ENCODE measurements at regions not wholly inside any gene's neighbourhood (a gene's known extent, or its start where the extent isn't known, plus 50 kb on each side); places are given as distances from the start of the nearest gene placed in this dataset.

GRCh38 chr11:116610190-116610589 is 162.6 kb downstream of the BUD13 start:
- no peak for TF ChIP-seq EZH2 (IDR thresholded peaks at IDR 0.05; ENCODE audit: low read length, missing control alignments)
- no peak for TF ChIP-seq CTCF (conservative IDR thresholded peaks at IDR 0.05 in 1 of 2, IDR thresholded peaks at IDR 0.05 in 1 of 2; ENCODE audit: low read depth in 1 of 2, low read length in 2 of 2)
- Histone ChIP-seq H3K27me3 (ENCODE audit: control insufficient read depth, insufficient read depth, low read length) (no peaks in the 10 kb centered on the region), H3K36me3 (ENCODE audit: control insufficient read depth, insufficient read depth, low read length) (no peaks in the 10 kb centered on the region), H3K79me2 (ENCODE audit: control insufficient read depth, insufficient read depth, low read length) (no peaks in the 10 kb centered on the region), H3K4me1 (ENCODE audit: control insufficient read depth, extremely low read depth, insufficient read depth, low read length) (no peaks in the 10 kb centered on the region), H4K20me1 (ENCODE audit: control insufficient read depth, extremely low read depth, insufficient read depth, low read length) (no peaks in the 10 kb centered on the region), H3K27ac (ENCODE audit: insufficient read depth, low read length) (no peak overlapping the region), H3K9me3 (ENCODE audit: control insufficient read depth, insufficient read depth, low read depth, low read length) (no peaks in the 10 kb centered on the region), H3K4me3 (replicated peaks in 1 of 4; ENCODE audit: control extremely low read depth in 1 of 4, insufficient read depth in 1 of 4, low read depth in 3 of 4, low read length in 4 of 4) (no peak overlapping the region), H3K9ac (ENCODE audit: insufficient read depth, low read length) (no peak overlapping the region), H3K4me2 (ENCODE audit: extremely low read depth, insufficient read depth, low read length) (no peak overlapping the region), H2AFZ (ENCODE audit: low read length) (no peak overlapping the region)
- no peak for DNase-seq (ENCODE audit: low read depth in 2 of 2)

- Histone ChIP-seq H3K9me3 (ENCODE audit: control insufficient read depth, insufficient read depth, low read depth, low read length) (no peaks in the 10 kb centered on the region), H3K27ac (ENCODE audit: insufficient read depth, low read length) (no peak overlapping the region), H3K4me3 (replicated peaks in 1 of 4; ENCODE audit: control extremely low read depth in 1 of 4, insufficient read depth in 1 of 4, low read depth in 3 of 4, low read length in 4 of 4) (no peak overlapping the region), H3K79me2 (ENCODE audit: control insufficient read depth, insufficient read depth, low read length) (no peaks in the 10 kb centered on the region), H3K27me3 (ENCODE audit: control insufficient read depth, insufficient read depth, low read length) (no peaks in the 10 kb centered on the region), H4K20me1 (ENCODE audit: control insufficient read depth, extremely low read depth, insufficient read depth, low read length) (no peaks in the 10 kb centered on the region), H3K4me2 (ENCODE audit: extremely low read depth, insufficient read depth, low read length) (no peak overlapping the region), H3K36me3 (ENCODE audit: control insufficient read depth, insufficient read depth, low read length) (no peaks in the 10 kb centered on the region), H3K4me1 (ENCODE audit: control insufficient read depth, extremely low read depth, insufficient read depth, low read length) (no peaks in the 10 kb centered on the region), H2AFZ (ENCODE audit: low read length) (no peak overlapping the region), H3K9ac (ENCODE audit: insufficient read depth, low read length) (no peak overlapping the region)
- no peak for TF ChIP-seq EZH2 (IDR thresholded peaks at IDR 0.05; ENCODE audit: low read length, missing control alignments)
- no peak for TF ChIP-seq CTCF (conservative IDR thresholded peaks at IDR 0.05 in 1 of 2, IDR thresholded peaks at IDR 0.05 in 1 of 2; ENCODE audit: low read depth in 1 of 2, low read length in 2 of 2)
- DNase-seq (ENCODE audit: low read depth in 2 of 2): no peak
These were observed 165.8 kb downstream of the BUD13 start for GRCh38 chr11:116607027-116607426.

GRCh38 chr11:116605543-116606459 is 167.0 kb downstream of the BUD13 start:
- Histone ChIP-seq H3K4me1 (ENCODE audit: control insufficient read depth, extremely low read depth, insufficient read depth, low read length) (no peaks in the 10 kb centered on the region), H3K9ac (ENCODE audit: insufficient read depth, low read length) (no peak overlapping the region), H3K4me2 (ENCODE audit: extremely low read depth, insufficient read depth, low read length) (no peak overlapping the region), H3K27me3 (ENCODE audit: control insufficient read depth, insufficient read depth, low read length) (no peaks in the 10 kb centered on the region), H4K20me1 (ENCODE audit: control insufficient read depth, extremely low read depth, insufficient read depth, low read length) (no peaks in the 10 kb centered on the region), H3K4me3 (replicated peaks in 1 of 4; ENCODE audit: control extremely low read depth in 1 of 4, insufficient read depth in 1 of 4, low read depth in 3 of 4, low read length in 4 of 4) (no peak overlapping the region), H3K9me3 (ENCODE audit: control insufficient read depth, insufficient read depth, low read depth, low read length) (no peaks in the 10 kb centered on the region), H3K36me3 (ENCODE audit: control insufficient read depth, insufficient read depth, low read length) (no peaks in the 10 kb centered on the region), H2AFZ (ENCODE audit: low read length) (no peak overlapping the region), H3K27ac (ENCODE audit: insufficient read depth, low read length) (no peak overlapping the region), H3K79me2 (ENCODE audit: control insufficient read depth, insufficient read depth, low read length) (no peaks in the 10 kb centered on the region)
- TF ChIP-seq EZH2 (IDR thresholded peaks at IDR 0.05; ENCODE audit: low read length, missing control alignments) (no peak), CTCF (conservative IDR thresholded peaks at IDR 0.05 in 1 of 2, IDR thresholded peaks at IDR 0.05 in 1 of 2; ENCODE audit: low read depth in 1 of 2, low read length in 2 of 2) (peak in 1 of 2 donors; percentile 12)
- peak in 1 of 2 donors; percentile 22 for DNase-seq (ENCODE audit: low read depth in 2 of 2)
